Activated gamma-delta T cell treated with Interleukin-2 at 50 U/mL for 16 hours (primary cell): ENCODE measurements at regions not wholly inside any gene's neighbourhood (a gene's known extent, or its start where the extent isn't known, plus 50 kb on each side); places are given as distances from the start of the nearest gene placed in this dataset.
"Not testable (repeated sequence)": the region's sequence is repeated elsewhere in the genome, so short reads cannot be mapped to it uniquely, and the experiment has no call there.

ENCODE experiments used
- DNase-seq: peaks from one replicate; pipeline ENCODE4 v3.0.0-alpha.2; 2020

- DNase-seq: no peak
These were observed 160.2 kb downstream of the TOX3 start for GRCh38 chr16:52386694-52387093.

GRCh38 chr16:52384378-52384777 is 162.6 kb downstream of the TOX3 start:
- no peak for DNase-seq

- no peak for DNase-seq
These were observed 163.2 kb downstream of the TOX3 start for GRCh38 chr16:52383640-52384292.

GRCh38 chr16:52383119-52383518 is 163.8 kb downstream of the TOX3 start:
- DNase-seq: no peak

- no peak for DNase-seq
These were observed 167.4 kb downstream of the TOX3 start for GRCh38 chr16:52379551-52379950.

GRCh38 chr16:52376676-52377280 is 170.2 kb downstream of the TOX3 start:
- no peak for DNase-seq

- DNase-seq: no peak
These were observed 174.6 kb downstream of the TOX3 start for GRCh38 chr16:52372313-52372712.

- no peak for DNase-seq
These were observed 178.1 kb downstream of the TOX3 start for GRCh38 chr16:52368859-52369258.

- no peak for DNase-seq
These were observed 179.1 kb downstream of the TOX3 start for GRCh38 chr16:52367821-52368220.

- no peak for DNase-seq
These were observed 180.0 kb downstream of the TOX3 start for GRCh38 chr16:52366983-52367382.

GRCh38 chr16:52364500-52364899 is 182.4 kb downstream of the TOX3 start:
- no peak for DNase-seq

- DNase-seq: no peak
These were observed 183.9 kb downstream of the TOX3 start for GRCh38 chr16:52363082-52363481.

GRCh38 chr16:52357711-52358110 is 189.2 kb downstream of the TOX3 start:
- DNase-seq: no peak

GRCh38 chr16:52353249-52353648 is 193.7 kb downstream of the TOX3 start:
- no peak for DNase-seq

- no peak for DNase-seq
These were observed 195.5 kb downstream of the TOX3 start for GRCh38 chr16:52351451-52351850.

- no peak for DNase-seq
These were observed 196.8 kb downstream of the TOX3 start for GRCh38 chr16:52350031-52350642.

GRCh38 chr16:52346709-52347108 is 200.2 kb downstream of the TOX3 start:
- DNase-seq: no peak

- DNase-seq: not testable (repeated sequence)
These were observed 213.3 kb downstream of the TOX3 start for GRCh38 chr16:52333673-52334072.

- DNase-seq: no peak
These were observed 226.0 kb downstream of the TOX3 start for GRCh38 chr16:52320930-52321439.

GRCh38 chr16:52318302-52319009 is 228.5 kb downstream of the TOX3 start:
- DNase-seq: no peak

GRCh38 chr16:52316241-52316640 is 230.7 kb downstream of the TOX3 start:
- DNase-seq: no peak

GRCh38 chr16:52312716-52313115 is 234.2 kb downstream of the TOX3 start:
- DNase-seq: no peak
